ENCODE measurements at regions not wholly inside any gene's neighbourhood (a gene's known extent, or its start where the extent isn't known, plus 50 kb on each side); places are given as distances from the start of the nearest gene placed in this dataset.

GRCh38 chr7:31284106-31284505 is 56.4 kb downstream of the NEUROD6 start:
- Histone ChIP-seq H3K4me3 (ENCODE audit: low read length) (no peak overlapping the region), H3K36me3 (ENCODE audit: control insufficient read depth, insufficient read depth, low read length, severe bottlenecking) (no peaks in the 10 kb centered on the region), H3K27me3 (replicated peaks; ENCODE audit: control insufficient read depth, insufficient read depth, low read length) (no peaks in the 10 kb centered on the region), H3K9ac (ENCODE audit: low read length) (no peak overlapping the region), H3K9me3 (ENCODE audit: control insufficient read depth, low read length) (no peaks in the 10 kb centered on the region), H3K4me1 (ENCODE audit: control insufficient read depth, insufficient read depth, low read length) (no peaks in the 10 kb centered on the region)
- DNase-seq (ENCODE audit: low read depth) = no peak

- Histone ChIP-seq H3K27me3 (replicated peaks; ENCODE audit: control insufficient read depth, insufficient read depth, low read length) (peaks cover 3% of the 10 kb centered on the region), H3K9ac (ENCODE audit: low read length) (no peak overlapping the region), H3K9me3 (ENCODE audit: control insufficient read depth, low read length) (no peaks in the 10 kb centered on the region), H3K4me3 (ENCODE audit: low read length) (no peak overlapping the region), H3K36me3 (ENCODE audit: control insufficient read depth, insufficient read depth, low read length, severe bottlenecking) (no peaks in the 10 kb centered on the region), H3K4me1 (ENCODE audit: control insufficient read depth, insufficient read depth, low read length) (no peaks in the 10 kb centered on the region)
- no peak for DNase-seq (ENCODE audit: low read depth)
Observed at GRCh38 chr7:31271641-31272405, 68.7 kb downstream of the NEUROD6 start.

GRCh38 chr7:31267486-31267885 is 73.0 kb downstream of the NEUROD6 start:
- H3K4me1 ChIP-seq (ENCODE audit: control insufficient read depth, insufficient read depth, low read length) = no peaks in the 10 kb centered on the region
- no peaks in the 10 kb centered on the region for H3K9me3 ChIP-seq (ENCODE audit: control insufficient read depth, low read length)
- no peak overlapping the region for H3K4me3 ChIP-seq (ENCODE audit: low read length)
- peaks cover 3% of the 10 kb centered on the region for H3K27me3 ChIP-seq (replicated peaks; ENCODE audit: control insufficient read depth, insufficient read depth, low read length)
- no peak for DNase-seq (ENCODE audit: low read depth)
- no peaks in the 10 kb centered on the region for H3K36me3 ChIP-seq (ENCODE audit: control insufficient read depth, insufficient read depth, low read length, severe bottlenecking)
- no peak overlapping the region for H3K9ac ChIP-seq (ENCODE audit: low read length)

GRCh38 chr7:31263338-31263737 is 77.2 kb downstream of the NEUROD6 start:
- H3K36me3 ChIP-seq (ENCODE audit: control insufficient read depth, insufficient read depth, low read length, severe bottlenecking) = no peaks in the 10 kb centered on the region
- no peaks in the 10 kb centered on the region for H3K9me3 ChIP-seq (ENCODE audit: control insufficient read depth, low read length)
- no peaks in the 10 kb centered on the region for H3K4me1 ChIP-seq (ENCODE audit: control insufficient read depth, insufficient read depth, low read length)
- no peak overlapping the region for H3K9ac ChIP-seq (ENCODE audit: low read length)
- H3K4me3 ChIP-seq (ENCODE audit: low read length) = no peak overlapping the region
- H3K27me3 ChIP-seq (replicated peaks; ENCODE audit: control insufficient read depth, insufficient read depth, low read length) = no peaks in the 10 kb centered on the region
- no peak for DNase-seq (ENCODE audit: low read depth)

DNA sequence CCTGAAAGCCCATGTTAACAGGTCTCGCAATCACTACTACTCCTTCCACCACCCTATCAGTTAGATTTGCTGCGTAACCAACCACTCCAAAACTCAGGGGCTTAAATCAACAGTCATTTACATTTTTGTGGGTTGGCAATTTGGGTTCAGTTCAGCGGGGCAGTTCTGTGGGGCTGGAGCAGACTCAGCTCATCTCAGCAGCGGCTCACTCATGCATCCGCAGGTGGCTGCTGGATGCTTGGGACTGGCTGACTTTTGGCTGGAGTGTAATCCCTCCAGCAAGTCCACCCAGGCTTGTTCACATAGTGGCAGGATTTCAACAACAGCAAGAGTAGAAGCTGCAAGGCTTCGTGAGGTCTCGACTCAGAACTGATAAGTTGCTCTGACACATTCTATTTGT is 79.2 kb downstream of the NEUROD6 start:
- no peaks in the 10 kb centered on the region for H3K36me3 ChIP-seq (ENCODE audit: control insufficient read depth, insufficient read depth, low read length, severe bottlenecking)
- H3K9me3 ChIP-seq (ENCODE audit: control insufficient read depth, low read length) = no peaks in the 10 kb centered on the region
- H3K9ac ChIP-seq (ENCODE audit: low read length) = no peak overlapping the region
- no peaks in the 10 kb centered on the region for H3K27me3 ChIP-seq (replicated peaks; ENCODE audit: control insufficient read depth, insufficient read depth, low read length)
- no peak for DNase-seq (ENCODE audit: low read depth)
- H3K4me1 ChIP-seq (ENCODE audit: control insufficient read depth, insufficient read depth, low read length) = no peaks in the 10 kb centered on the region
- H3K4me3 ChIP-seq (ENCODE audit: low read length) = no peak overlapping the region

- Histone ChIP-seq H3K4me1 (ENCODE audit: control insufficient read depth, insufficient read depth, low read length) (no peaks in the 10 kb centered on the region), H3K36me3 (ENCODE audit: control insufficient read depth, insufficient read depth, low read length, severe bottlenecking) (no peaks in the 10 kb centered on the region), H3K27me3 (replicated peaks; ENCODE audit: control insufficient read depth, insufficient read depth, low read length) (no peaks in the 10 kb centered on the region), H3K9me3 (ENCODE audit: control insufficient read depth, low read length) (no peaks in the 10 kb centered on the region), H3K9ac (ENCODE audit: low read length) (no peak overlapping the region), H3K4me3 (ENCODE audit: low read length) (no peak overlapping the region)
- no peak for DNase-seq (ENCODE audit: low read depth)
Observed at GRCh38 chr7:31260851-31261250, 79.7 kb downstream of the NEUROD6 start.

- Histone ChIP-seq H3K9ac (ENCODE audit: low read length) (no peak overlapping the region), H3K27me3 (replicated peaks; ENCODE audit: control insufficient read depth, insufficient read depth, low read length) (no peaks in the 10 kb centered on the region), H3K36me3 (ENCODE audit: control insufficient read depth, insufficient read depth, low read length, severe bottlenecking) (no peaks in the 10 kb centered on the region), H3K4me3 (ENCODE audit: low read length) (no peak overlapping the region), H3K4me1 (ENCODE audit: control insufficient read depth, insufficient read depth, low read length) (peaks cover under 1% of the 10 kb centered on the region), H3K9me3 (ENCODE audit: control insufficient read depth, low read length) (no peaks in the 10 kb centered on the region)
- DNase-seq (ENCODE audit: low read depth) = no peak
Observed at GRCh38 chr7:31258391-31258790, 82.1 kb downstream of the NEUROD6 start.

DNA sequence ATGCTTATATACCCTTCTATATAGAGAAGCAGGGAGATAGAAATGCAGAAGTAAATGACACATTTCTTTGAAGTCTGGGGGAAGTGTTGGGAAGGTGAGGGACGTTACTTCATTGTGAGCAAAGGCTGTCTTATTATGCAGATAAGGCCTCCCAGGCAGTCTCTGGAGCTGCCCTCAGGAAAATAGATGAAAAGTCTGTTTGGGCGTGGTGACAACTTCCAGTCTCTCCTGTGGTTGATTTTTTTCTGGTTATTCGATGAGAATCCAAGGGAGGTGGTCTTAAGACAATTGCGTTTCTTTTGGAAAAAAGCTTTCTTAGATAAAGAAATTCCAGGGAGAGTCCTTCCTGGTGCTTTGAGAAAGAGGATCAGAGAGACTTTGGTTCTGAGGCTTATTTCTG is 84.0 kb downstream of the NEUROD6 start:
- Histone ChIP-seq H3K4me3 (ENCODE audit: low read length) (no peak overlapping the region), H3K36me3 (ENCODE audit: control insufficient read depth, insufficient read depth, low read length, severe bottlenecking) (no peaks in the 10 kb centered on the region), H3K9me3 (ENCODE audit: control insufficient read depth, low read length) (no peaks in the 10 kb centered on the region), H3K27me3 (replicated peaks; ENCODE audit: control insufficient read depth, insufficient read depth, low read length) (no peaks in the 10 kb centered on the region), H3K4me1 (ENCODE audit: control insufficient read depth, insufficient read depth, low read length) (peaks cover 7% of the 10 kb centered on the region), H3K9ac (ENCODE audit: low read length) (no peak overlapping the region)
- DNase-seq (ENCODE audit: low read depth) = no peak

GRCh38 chr7:31254926-31255325 is 85.6 kb downstream of the NEUROD6 start:
- H3K4me1 ChIP-seq (ENCODE audit: control insufficient read depth, insufficient read depth, low read length) = peaks cover 7% of the 10 kb centered on the region
- H3K9ac ChIP-seq (ENCODE audit: low read length) = no peak overlapping the region
- no peaks in the 10 kb centered on the region for H3K36me3 ChIP-seq (ENCODE audit: control insufficient read depth, insufficient read depth, low read length, severe bottlenecking)
- no peak for DNase-seq (ENCODE audit: low read depth)
- H3K27me3 ChIP-seq (replicated peaks; ENCODE audit: control insufficient read depth, insufficient read depth, low read length) = no peaks in the 10 kb centered on the region
- H3K9me3 ChIP-seq (ENCODE audit: control insufficient read depth, low read length) = no peaks in the 10 kb centered on the region
- no peak overlapping the region for H3K4me3 ChIP-seq (ENCODE audit: low read length)

DNA sequence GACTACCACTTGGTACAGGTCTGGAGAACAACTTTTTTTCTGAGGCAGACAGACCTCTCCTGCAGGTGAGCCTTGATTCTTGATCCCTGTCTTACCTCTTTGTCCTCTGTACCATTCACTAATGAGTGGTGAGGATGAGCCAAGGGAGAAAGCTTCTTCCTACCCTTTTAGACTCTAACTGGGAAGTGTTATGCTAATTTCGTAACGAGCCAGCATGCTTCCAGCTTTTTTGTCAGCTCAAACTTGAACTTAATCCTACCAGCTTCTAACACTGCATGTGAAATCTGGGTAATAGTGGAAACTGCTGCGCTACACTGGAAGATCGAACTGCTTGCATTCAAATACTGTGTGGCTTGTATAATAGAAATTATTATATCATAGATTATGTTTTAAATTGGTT is 87.0 kb downstream of the NEUROD6 start:
- Histone ChIP-seq H3K9ac (ENCODE audit: low read length) (no peak overlapping the region), H3K9me3 (ENCODE audit: control insufficient read depth, low read length) (no peaks in the 10 kb centered on the region), H3K4me3 (ENCODE audit: low read length) (no peak overlapping the region), H3K27me3 (replicated peaks; ENCODE audit: control insufficient read depth, insufficient read depth, low read length) (no peaks in the 10 kb centered on the region), H3K4me1 (ENCODE audit: control insufficient read depth, insufficient read depth, low read length) (peaks cover 7% of the 10 kb centered on the region), H3K36me3 (ENCODE audit: control insufficient read depth, insufficient read depth, low read length, severe bottlenecking) (no peaks in the 10 kb centered on the region)
- no peak for DNase-seq (ENCODE audit: low read depth)

DNA sequence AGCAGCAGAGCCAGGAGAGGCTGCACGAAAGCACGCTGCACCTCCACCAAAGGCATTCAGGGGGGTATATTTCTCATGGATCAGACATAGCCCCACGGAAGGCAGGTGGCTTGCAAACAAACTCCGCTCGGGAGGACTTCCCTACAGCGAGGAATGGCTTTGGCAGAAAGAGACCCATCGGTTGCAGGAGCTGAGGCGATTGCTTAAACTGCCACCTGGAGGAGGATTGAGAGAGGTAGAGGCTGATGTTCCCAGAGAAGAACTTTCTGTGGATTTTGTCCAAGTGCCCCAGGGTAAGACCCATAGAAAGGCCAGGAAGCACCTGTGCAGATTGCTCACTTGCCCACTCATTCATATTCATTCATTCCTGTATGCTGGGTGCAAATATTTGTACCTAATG is 89.1 kb downstream of the NEUROD6 start:
- no peaks in the 10 kb centered on the region for H3K27me3 ChIP-seq (replicated peaks; ENCODE audit: control insufficient read depth, insufficient read depth, low read length)
- peaks cover 7% of the 10 kb centered on the region for H3K4me1 ChIP-seq (ENCODE audit: control insufficient read depth, insufficient read depth, low read length)
- H3K9me3 ChIP-seq (ENCODE audit: control insufficient read depth, low read length) = no peaks in the 10 kb centered on the region
- H3K36me3 ChIP-seq (ENCODE audit: control insufficient read depth, insufficient read depth, low read length, severe bottlenecking) = no peaks in the 10 kb centered on the region
- no peak for DNase-seq (ENCODE audit: low read depth)
- H3K4me3 ChIP-seq (ENCODE audit: low read length) = no peak overlapping the region
- H3K9ac ChIP-seq (ENCODE audit: low read length) = no peak overlapping the region

DNA sequence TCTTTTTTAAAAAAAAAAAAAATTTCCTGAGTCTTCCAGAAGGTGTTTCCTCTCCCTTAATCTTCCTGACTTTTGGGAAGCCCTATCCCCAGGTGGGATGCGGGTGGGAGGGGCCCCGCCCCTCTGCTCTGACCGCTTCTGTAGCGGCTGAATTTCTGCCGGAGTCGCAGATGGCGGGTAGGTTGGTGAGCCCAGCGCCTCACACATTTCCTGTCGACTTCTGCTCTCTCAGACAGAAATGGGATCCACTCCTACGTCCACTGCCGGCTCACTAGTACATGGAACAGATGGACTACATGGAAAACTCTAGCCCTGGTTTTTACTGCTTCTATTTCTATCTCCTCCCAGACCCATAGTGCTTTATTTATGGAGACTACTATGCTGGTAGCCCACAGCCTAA is 90.9 kb downstream of the NEUROD6 start:
- Histone ChIP-seq H3K9ac (ENCODE audit: low read length) (no peak overlapping the region), H3K9me3 (ENCODE audit: control insufficient read depth, low read length) (no peaks in the 10 kb centered on the region)
- no peak for DNase-seq (ENCODE audit: low read depth)

More for the DNA sequence above, 90.9 kb downstream of the NEUROD6 start:
- no peaks in the 10 kb centered on the region for H3K36me3 ChIP-seq (ENCODE audit: control insufficient read depth, insufficient read depth, low read length, severe bottlenecking)
- H3K4me1 ChIP-seq (ENCODE audit: control insufficient read depth, insufficient read depth, low read length) = peaks cover 7% of the 10 kb centered on the region
- no peak overlapping the region for H3K4me3 ChIP-seq (ENCODE audit: low read length)
- peaks cover 3% of the 10 kb centered on the region for H3K27me3 ChIP-seq (replicated peaks; ENCODE audit: control insufficient read depth, insufficient read depth, low read length)

Data from adipocyte (in vitro differentiated cells).